HG02610 (cell line): ENCODE measurements at regions not wholly inside any gene's neighbourhood (a gene's known extent, or its start where the extent isn't known, plus 50 kb on each side); places are given as distances from the start of the nearest gene placed in this dataset.
"Not testable (repeated sequence)": the region's sequence is repeated elsewhere in the genome, so short reads cannot be mapped to it uniquely, and the experiment has no call there.

ENCODE experiments used
- ATAC-seq: cut with Tn5 transposase; IDR thresholded peaks from one replicate; pipeline ENCODE4 v1.9.1; 2021; ENCODE audit warnings: mild to moderate bottlenecking, moderate library complexity; ENCODE audit not compliant: unreplicated experiment

- no peak for ATAC-seq
These were observed 400.7 kb upstream of the RUNX1 start for GRCh38 chr21:35449846-35450245.

GRCh38 chr21:35448876-35449599 lies 399.9 kb upstream of the RUNX1 start:
- ATAC-seq = no peak

- ATAC-seq = no peak
These were observed 395.3 kb upstream of the RUNX1 start for GRCh38 chr21:35444391-35444790.

GRCh38 chr21:35441868-35442582 lies 392.9 kb upstream of the RUNX1 start:
- no peak for ATAC-seq

- ATAC-seq = no peak
These were observed 389.7 kb upstream of the RUNX1 start for GRCh38 chr21:35438643-35439404.

- no peak for ATAC-seq
These were observed 388.8 kb upstream of the RUNX1 start for GRCh38 chr21:35437941-35438340.

GRCh38 chr21:35436899-35437298 lies 387.8 kb upstream of the RUNX1 start:
- ATAC-seq = no peak

- not testable (repeated sequence) for ATAC-seq
These were observed 383.5 kb upstream of the RUNX1 start for GRCh38 chr21:35432601-35433000.

GRCh38 chr21:35430260-35430659 lies 381.2 kb upstream of the RUNX1 start:
- no peak for ATAC-seq

- no peak for ATAC-seq
These were observed 379.8 kb upstream of the RUNX1 start for GRCh38 chr21:35428937-35429336.

GRCh38 chr21:35428489-35428888 lies 379.4 kb upstream of the RUNX1 start:
- no peak for ATAC-seq

- ATAC-seq = no peak
These were observed 378.9 kb upstream of the RUNX1 start for GRCh38 chr21:35428001-35428320.

- no peak for ATAC-seq
These were observed 378.4 kb upstream of the RUNX1 start for GRCh38 chr21:35427320-35428000.

- no peak for ATAC-seq
These were observed 377.8 kb upstream of the RUNX1 start for GRCh38 chr21:35426897-35427296.

GRCh38 chr21:35426469-35426868 lies 377.4 kb upstream of the RUNX1 start:
- no peak for ATAC-seq

GRCh38 chr21:35424122-35424521 lies 375.0 kb upstream of the RUNX1 start:
- ATAC-seq = no peak

- no peak for ATAC-seq
These were observed 374.6 kb upstream of the RUNX1 start for GRCh38 chr21:35423709-35424108.

- no peak for ATAC-seq
These were observed 372.9 kb upstream of the RUNX1 start for GRCh38 chr21:35422011-35422410.

- no peak for ATAC-seq
These were observed 372.1 kb upstream of the RUNX1 start for GRCh38 chr21:35421221-35421620.

GRCh38 chr21:35420656-35421055 lies 371.6 kb upstream of the RUNX1 start:
- ATAC-seq = no peak

- no peak for ATAC-seq
These were observed 368.7 kb upstream of the RUNX1 start for GRCh38 chr21:35417762-35418161.
